ENCODE measurements at regions not wholly inside any gene's neighbourhood (a gene's known extent, or its start where the extent isn't known, plus 50 kb on each side); places are given as distances from the start of the nearest gene placed in this dataset.

- whole genome bisulfite sequencing (ENCODE audit: low lambda C conversion rate, missing lambda C conversion rate), result 83% methylated on average over 30 of the region's 30 CpGs
- Histone ChIP-seq H3K9me2 (replicated peaks; ENCODE audit: insufficient read depth) (no peaks in the 10 kb centered on the region), H2AFZ (no peak overlapping the region), H3K36me3 (replicated peaks; ENCODE audit: insufficient read depth, low read depth) (no peaks in the 10 kb centered on the region), H4K20me1 (ENCODE audit: insufficient read depth, poor library complexity, severe bottlenecking) (no peaks in the 10 kb centered on the region), H3K4me3 (no peak overlapping the region), H3K79me2 (no peaks in the 10 kb centered on the region), H3K9me3 (ENCODE audit: low read depth) (no peaks in the 10 kb centered on the region), H3K4me2 (no peak overlapping the region), H3K27ac (no peak overlapping the region), H3K27me3 (no peaks in the 10 kb centered on the region), H3K4me1 (ENCODE audit: insufficient read depth) (peaks cover 7% of the 10 kb centered on the region)
- no peak for TF ChIP-seq CTCF (IDR thresholded peaks at IDR 0.05; ENCODE audit: poor library complexity)
- TF ChIP-seq EZH2phosphoT487 (IDR thresholded peaks at IDR 0.05; ENCODE audit: low read depth, severe bottlenecking, unreplicated experiment), result no peak
- TF ChIP-seq EZH2 (IDR thresholded peaks at IDR 0.05; ENCODE audit: borderline replicate concordance), result no peak
- DNase-seq (ENCODE audit: low spot score), result no peak
Measured at GRCh38 chr14:104429291-104429861, 150.2 kb upstream of the C14orf180 start.

- H3K9me2 ChIP-seq (replicated peaks; ENCODE audit: insufficient read depth), result no peaks in the 10 kb centered on the region
- H3K4me2 ChIP-seq, result no peak overlapping the region
- no peaks in the 10 kb centered on the region for H3K9me3 ChIP-seq (ENCODE audit: low read depth)
- no peak overlapping the region for H3K4me3 ChIP-seq
- no peaks in the 10 kb centered on the region for H3K36me3 ChIP-seq (replicated peaks; ENCODE audit: insufficient read depth, low read depth)
- H3K4me1 ChIP-seq (ENCODE audit: insufficient read depth), result peaks cover 14% of the 10 kb centered on the region
- no peak overlapping the region for H2AFZ ChIP-seq
- no peak for TF ChIP-seq CTCF (IDR thresholded peaks at IDR 0.05; ENCODE audit: poor library complexity)
- no peak for TF ChIP-seq EZH2phosphoT487 (IDR thresholded peaks at IDR 0.05; ENCODE audit: low read depth, severe bottlenecking, unreplicated experiment)
- WGBS (ENCODE audit: low lambda C conversion rate, missing lambda C conversion rate), result 91% methylated on average over 15 of the region's 15 CpGs
- H4K20me1 ChIP-seq (ENCODE audit: insufficient read depth, poor library complexity, severe bottlenecking), result no peaks in the 10 kb centered on the region
- H3K27me3 ChIP-seq, result no peaks in the 10 kb centered on the region
- no peak for DNase-seq (ENCODE audit: low spot score)
- H3K27ac ChIP-seq, result no peak overlapping the region
- no peaks in the 10 kb centered on the region for H3K79me2 ChIP-seq
Measured at GRCh38 chr14:104431351-104431928, 148.1 kb upstream of the C14orf180 start.

- DNase-seq (ENCODE audit: low spot score), result no peak
- peaks cover 17% of the 10 kb centered on the region for H3K4me1 ChIP-seq (ENCODE audit: insufficient read depth)
- H3K79me2 ChIP-seq, result no peaks in the 10 kb centered on the region
- H3K9me2 ChIP-seq (replicated peaks; ENCODE audit: insufficient read depth), result no peaks in the 10 kb centered on the region
- TF ChIP-seq EZH2 (IDR thresholded peaks at IDR 0.05; ENCODE audit: borderline replicate concordance) (no peak), CTCF (IDR thresholded peaks at IDR 0.05; ENCODE audit: poor library complexity) (no peak), EZH2phosphoT487 (IDR thresholded peaks at IDR 0.05; ENCODE audit: low read depth, severe bottlenecking, unreplicated experiment) (no peak)
- no peaks in the 10 kb centered on the region for H3K27me3 ChIP-seq
- H2AFZ ChIP-seq, result no peak overlapping the region
- no peak overlapping the region for H3K4me2 ChIP-seq
- H3K9me3 ChIP-seq (ENCODE audit: low read depth), result no peaks in the 10 kb centered on the region
- H3K4me3 ChIP-seq, result no peak overlapping the region
- no peaks in the 10 kb centered on the region for H4K20me1 ChIP-seq (ENCODE audit: insufficient read depth, poor library complexity, severe bottlenecking)
- no peaks in the 10 kb centered on the region for H3K36me3 ChIP-seq (replicated peaks; ENCODE audit: insufficient read depth, low read depth)
- no peak overlapping the region for H3K27ac ChIP-seq
- 89% methylated on average over 11 of the region's 11 CpGs for WGBS (ENCODE audit: low lambda C conversion rate, missing lambda C conversion rate)
Measured at GRCh38 chr14:104431929-104432541, 147.5 kb upstream of the C14orf180 start.
